K562 (cell line): ENCODE measurements at regions not wholly inside any gene's neighbourhood (a gene's known extent, or its start where the extent isn't known, plus 50 kb on each side); places are given as distances from the start of the nearest gene placed in this dataset.
A peak's percentile ranks its signal among the peaks of the same experiment; 100 is the strongest.
"Not testable (repeated sequence)": the region's sequence is repeated elsewhere in the genome, so short reads cannot be mapped to it uniquely, and the experiment has no call there.

Source experiments
- ATAC-seq: fragments of 200-7000 bp; cut with Tn5 transposase; 3 replicates; pipeline ENCODE4 v1.9.1; 2020; ENCODE audit warnings: moderate library complexity
- BruUV-seq: library from RNA; stranded (reverse); fragments of 400-500 nt; replicated peaks from 2 replicates; lab custom pipeline; 2021; lab: Mats Ljungman, UMichigan
- CTCF ChIA-PET: fragments of 300-600 bp; formaldehyde crosslinking; extraction: SDS; loops from one replicate; lab custom pipeline; 2021; ENCODE audit warnings: low intra/inter-chr PET ratio; lab: Yijun Ruan, JAX
- POLR2A ChIA-PET: fragments of 300-600, 350-650 bp; sonication (Branson Sonifier 250); formaldehyde crosslinking; extraction: SDS; loops from one replicate; lab custom pipeline; 2021; ENCODE audit warnings: antibody characterized with exemption, inconsistent platforms; lab: Yijun Ruan, JAX
- DNase-seq, 4 experiments: peaks; one replicate each; pipeline versions ENCODE4 v3.0.0 to v3.0.0-alpha.2; 2011 to 2018; ENCODE audit warnings: low spot score in 3 of 4, mixed read lengths in 3 of 4; ENCODE audit errors: extremely low read depth in 1 of 4
- FAIRE-seq: peaks from 2 replicates; lab custom pipeline; 2011; peaks lifted over from hg19 to GRCh38; lab: Jason Lieb, UNC
- H2AFZ ChIP-seq: 2 replicates; pipeline ENCODE4 v1.6.0; 2011; ENCODE audit warnings: low read depth, low read length, control low read depth, inconsistent platforms
- H3K27ac ChIP-seq: fragments of 200-600 bp; 3 replicates; pipeline ENCODE4 v1.8.0; 2011; ENCODE audit warnings: low read depth, mild to moderate bottlenecking, control low read depth, inconsistent platforms, low read length, moderate library complexity, mixed read lengths; ENCODE audit errors: extremely low read depth
- H3K27me3 ChIP-seq, 2 experiments: fragments of 300-600 bp in 1 of 2; 2 replicates in 1 of 2; 3 replicates in 1 of 2; pipeline versions ENCODE4 v1.6.0 to v1.8.0; 2011; ENCODE audit warnings: inconsistent platforms in 2 of 2, low read length in 2 of 2, mild to moderate bottlenecking in 1 of 2, mixed read lengths in 1 of 2, moderate library complexity in 1 of 2; ENCODE audit not compliant: control insufficient read depth in 2 of 2, insufficient read depth in 2 of 2
- H3K36me3 ChIP-seq: fragments of 300-600 bp; 3 replicates; pipeline ENCODE4 v1.8.0; 2011; ENCODE audit warnings: mild to moderate bottlenecking, low read length, inconsistent platforms; ENCODE audit not compliant: control insufficient read depth, insufficient read depth
- H3K4me1 ChIP-seq, 2 experiments: fragments of 200-600 bp in 1 of 2; replicated peaks in 1 of 2; 2 replicates in 1 of 2; 3 replicates in 1 of 2; pipeline versions ENCODE4 v1.5.1 to v1.8.0; 2011; ENCODE audit warnings: inconsistent platforms in 2 of 2, low read length in 2 of 2, mild to moderate bottlenecking in 1 of 2, mixed read lengths in 1 of 2, moderate library complexity in 1 of 2; ENCODE audit not compliant: control insufficient read depth in 2 of 2, insufficient read depth in 2 of 2
- H3K4me2 ChIP-seq: 2 replicates; pipeline ENCODE4 v1.6.1; 2011; ENCODE audit warnings: low read length, control low read depth, inconsistent platforms, mixed read lengths; ENCODE audit not compliant: insufficient read depth
- H3K4me3 ChIP-seq: fragments of 200-600 bp; sonication (generic), shearing (Covaris generic); 2 replicates; pipeline ENCODE4 v1.5.1; 2016; ENCODE audit warnings: control low read depth, inconsistent platforms
- H3K79me2 ChIP-seq: fragments of 200-600 bp; 3 replicates; pipeline ENCODE4 v1.8.0; 2011; ENCODE audit warnings: low read length, inconsistent platforms; ENCODE audit not compliant: control insufficient read depth, insufficient read depth
- H3K9ac ChIP-seq, 2 experiments: 2 replicates each; pipeline versions ENCODE4 v1.6.0 to v1.6.1; 2011; ENCODE audit warnings: low read depth in 2 of 2, low read length in 2 of 2, control low read depth in 1 of 2, inconsistent platforms in 1 of 2, mild to moderate bottlenecking in 1 of 2, mixed read lengths in 1 of 2; ENCODE audit not compliant: insufficient read depth in 1 of 2
- H3K9me1 ChIP-seq: one replicate; pipeline ENCODE4 v1.6.0; 2011; ENCODE audit warnings: inconsistent platforms, mild to moderate bottlenecking, low read length, moderate library complexity; ENCODE audit not compliant: control insufficient read depth, insufficient read depth
- H3K9me3 ChIP-seq: replicated peaks from 2 replicates; pipeline ENCODE4 v1.5.1; 2011; ENCODE audit warnings: low read depth, low read length, inconsistent platforms; ENCODE audit not compliant: control insufficient read depth, insufficient read depth
- H4K20me1 ChIP-seq: replicated peaks from 2 replicates; pipeline ENCODE4 v1.6.1; 2011; ENCODE audit warnings: low read length, inconsistent platforms, mixed read lengths; ENCODE audit not compliant: control insufficient read depth, insufficient read depth
- NRF1 ChIP-seq, 2 experiments: fragments of 450-650 bp; IDR thresholded peaks in 1 of 2; conservative IDR thresholded peaks in 1 of 2; 2 replicates each; pipeline ENCODE4 v1.6.1; 2014; ENCODE audit warnings: mild to moderate bottlenecking in 2 of 2
- SOX6 ChIP-seq: fragments of 450-650 bp; IDR thresholded peaks from 2 replicates; pipeline ENCODE4 v1.6.1; 2014; ENCODE audit warnings: mild to moderate bottlenecking
- WGBS: fragments of 100-300 bp; shearing (Covaris generic); methylation state at CpG from one replicate; pipeline ENCODE4 v1.1.6; 2016; ENCODE audit warnings: low coverage, mixed read lengths; ENCODE audit not compliant: insufficient coverage; ENCODE audit errors: missing lambda C conversion rate; 5-methylcytosine and 5-hydroxymethylcytosine counted together
- in situ Hi-C: fragments of 300-500 bp; cut with MboI; formaldehyde crosslinking; loops from 4 replicates; pipeline ENCODE4 v1.15.0; 2018; ENCODE audit warnings: inconsistent platforms, mixed read lengths
- intact Hi-C: fragments of 100-400 bp; cut with micrococcal nuclease; formaldehyde crosslinking; loops from 2 replicates; pipeline ENCODE4 v1.14.2; 2022
- TF ChIP-seq, protein P1 (sequence below), 2 experiments: fragments of 450-650 bp in 1 of 2; sonication (generic) in 1 of 2; formaldehyde crosslinking in 1 of 2; IDR thresholded peaks; 2 replicates each; pipeline versions ENCODE4 v1.7.1 to v1.9.0; 2016 to 2022; ENCODE audit warnings: inconsistent platforms in 1 of 2, mild to moderate bottlenecking in 1 of 2, missing genetic modification reagents in 1 of 2

DNA sequence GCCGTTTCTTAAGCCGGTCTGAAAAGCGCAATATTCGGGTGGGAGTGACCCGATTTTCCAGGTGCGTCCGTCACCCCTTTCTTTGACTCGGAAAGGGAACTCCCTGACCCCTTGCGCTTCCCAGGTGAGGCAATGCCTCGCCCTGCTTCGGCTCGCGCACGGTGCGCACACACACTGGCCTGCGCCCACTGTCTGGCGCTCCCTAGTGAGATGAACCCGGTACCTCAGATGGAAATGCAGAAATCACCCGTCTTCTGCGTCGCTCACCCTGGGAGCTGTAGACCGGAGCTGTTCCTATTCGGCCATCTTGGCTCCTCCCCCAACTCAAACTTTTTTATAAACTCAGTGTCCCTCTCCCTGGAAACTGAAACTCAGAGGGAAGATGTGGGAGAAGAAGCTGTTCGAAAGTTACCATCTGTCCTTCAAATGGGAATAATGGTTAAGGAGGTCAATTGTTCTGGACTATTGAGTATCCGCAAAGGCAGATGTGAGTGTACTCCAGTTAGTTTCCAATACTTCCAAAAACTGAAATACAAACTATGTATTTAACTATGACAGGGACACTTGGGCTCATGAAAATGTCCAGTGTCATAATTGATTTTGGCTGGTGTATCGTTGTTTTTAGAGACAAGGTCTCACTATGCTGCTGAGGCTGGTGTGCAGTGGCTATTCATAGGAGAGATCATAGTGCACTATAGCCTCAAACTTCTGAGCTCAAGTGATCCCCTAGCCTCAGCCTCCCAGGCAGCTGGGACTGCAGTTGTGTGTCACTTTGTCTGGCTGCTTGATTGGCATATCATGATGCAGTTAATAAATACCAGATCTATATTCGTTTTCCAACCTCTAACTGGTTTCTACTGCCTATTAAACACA is 67.8 kb upstream of the OSBPL3 start:
- POLR2A ChIA-PET = interaction anchor here (0.7 to 1.5 kb wide), 3 partner anchors 11 to 836 kb away, joined by 4 to 5 read pairs (median 4); no protein-coding TSS in a partner anchor
- BruUV-seq = TSS peak; percentile 90
- in situ Hi-C loops, H3K9me1 ChIP-seq, H4K20me1 ChIP-seq, H3K9me3 ChIP-seq, H3K4me1 ChIP-seq, H3K27me3 ChIP-seq, H3K79me2 ChIP-seq, H3K36me3 ChIP-seq, intact Hi-C loops, CTCF ChIA-PET: not testable (repeated sequence)
- FAIRE-seq (peak; percentile 77), ATAC-seq (peak; percentile 83), DNase-seq (peak in 1 of 4 experiments; percentile 28)
- peak overlapping the region in 1 of 2 experiments; percentile 58; a peak in 2 of 4 replicates for H3K9ac ChIP-seq
- peak overlapping the region; percentile 21; the same call in 1 of the 2 replicates for H3K4me3 ChIP-seq
- H2AFZ ChIP-seq = peak overlapping the region; percentile 99
- H3K27ac ChIP-seq = peak overlapping the region; percentile 69; the same call in 2 of the 3 replicates
- WGBS = 55% methylated on average over 7 of the region's 27 CpGs
- H3K4me2 ChIP-seq = peak overlapping the region; percentile 85
- TF ChIP-seq, protein P1, sequence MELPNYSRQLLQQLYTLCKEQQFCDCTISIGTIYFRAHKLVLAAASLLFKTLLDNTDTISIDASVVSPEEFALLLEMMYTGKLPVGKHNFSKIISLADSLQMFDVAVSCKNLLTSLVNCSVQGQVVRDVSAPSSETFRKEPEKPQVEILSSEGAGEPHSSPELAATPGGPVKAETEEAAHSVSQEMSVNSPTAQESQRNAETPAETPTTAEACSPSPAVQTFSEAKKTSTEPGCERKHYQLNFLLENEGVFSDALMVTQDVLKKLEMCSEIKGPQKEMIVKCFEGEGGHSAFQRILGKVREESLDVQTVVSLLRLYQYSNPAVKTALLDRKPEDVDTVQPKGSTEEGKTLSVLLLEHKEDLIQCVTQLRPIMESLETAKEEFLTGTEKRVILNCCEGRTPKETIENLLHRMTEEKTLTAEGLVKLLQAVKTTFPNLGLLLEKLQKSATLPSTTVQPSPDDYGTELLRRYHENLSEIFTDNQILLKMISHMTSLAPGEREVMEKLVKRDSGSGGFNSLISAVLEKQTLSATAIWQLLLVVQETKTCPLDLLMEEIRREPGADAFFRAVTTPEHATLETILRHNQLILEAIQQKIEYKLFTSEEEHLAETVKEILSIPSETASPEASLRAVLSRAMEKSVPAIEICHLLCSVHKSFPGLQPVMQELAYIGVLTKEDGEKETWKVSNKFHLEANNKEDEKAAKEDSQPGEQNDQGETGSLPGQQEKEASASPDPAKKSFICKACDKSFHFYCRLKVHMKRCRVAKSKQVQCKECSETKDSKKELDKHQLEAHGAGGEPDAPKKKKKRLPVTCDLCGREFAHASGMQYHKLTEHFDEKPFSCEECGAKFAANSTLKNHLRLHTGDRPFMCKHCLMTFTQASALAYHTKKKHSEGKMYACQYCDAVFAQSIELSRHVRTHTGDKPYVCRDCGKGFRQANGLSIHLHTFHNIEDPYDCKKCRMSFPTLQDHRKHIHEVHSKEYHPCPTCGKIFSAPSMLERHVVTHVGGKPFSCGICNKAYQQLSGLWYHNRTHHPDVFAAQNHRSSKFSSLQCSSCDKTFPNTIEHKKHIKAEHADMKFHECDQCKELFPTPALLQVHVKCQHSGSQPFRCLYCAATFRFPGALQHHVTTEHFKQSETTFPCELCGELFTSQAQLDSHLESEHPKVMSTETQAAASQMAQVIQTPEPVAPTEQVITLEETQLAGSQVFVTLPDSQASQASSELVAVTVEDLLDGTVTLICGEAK (IDR thresholded peaks at IDR 0.05) = 0 out of 2 replicates have a peak, but pooled peaks have one; percentile 16
- TF ChIP-seq, protein P1 (CRISPR knock-in tag; IDR thresholded peaks at IDR 0.05) = not testable (repeated sequence)
- TF ChIP-seq NRF1 (conservative IDR thresholded peaks at IDR 0.05 in 1 of 2, IDR thresholded peaks at IDR 0.05 in 1 of 2) (peak; percentile 70 to 77), SOX6 (0 out of 2 replicates have a peak, but pooled peaks have one; percentile 20)
